T-helper 1 cell treated with Interleukin-12 subunit alpha and Interleukin-12 subunit beta and Interleukin-4 antibody, amounts not matched to agents 30 ng/mL and 1 ng/mL, for 36 hours (primary cell): ENCODE measurements at regions not wholly inside any gene's neighbourhood (a gene's known extent, or its start where the extent isn't known, plus 50 kb on each side); places are given as distances from the start of the nearest gene placed in this dataset.

Experiments
- intact Hi-C: fragments of 100-400 bp; cut with micrococcal nuclease; formaldehyde crosslinking; loops from one replicate; pipeline ENCODE4 v1.15.1; 2024

DNA sequence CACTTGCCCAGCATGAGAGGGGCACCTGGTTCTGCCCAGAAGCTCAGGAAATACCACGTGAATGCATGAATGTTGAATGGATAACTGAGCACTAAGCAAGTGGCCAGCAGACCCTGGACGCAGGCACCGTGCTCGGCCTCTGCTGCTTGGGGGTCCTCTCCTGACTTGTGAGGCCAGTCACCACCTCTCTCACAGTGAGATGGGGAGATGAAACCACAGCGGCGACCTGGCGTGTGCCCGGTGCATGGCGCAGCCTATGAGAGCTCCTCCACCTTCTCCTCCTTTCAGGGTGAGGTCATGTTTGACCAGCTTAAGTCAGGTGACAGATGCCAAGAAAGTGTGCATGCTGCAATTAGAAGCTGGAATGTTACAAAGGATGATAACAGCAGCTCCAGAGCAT, 75.5 kb downstream of the HMX1 start:
- intact Hi-C loops: no loop called here

DNA sequence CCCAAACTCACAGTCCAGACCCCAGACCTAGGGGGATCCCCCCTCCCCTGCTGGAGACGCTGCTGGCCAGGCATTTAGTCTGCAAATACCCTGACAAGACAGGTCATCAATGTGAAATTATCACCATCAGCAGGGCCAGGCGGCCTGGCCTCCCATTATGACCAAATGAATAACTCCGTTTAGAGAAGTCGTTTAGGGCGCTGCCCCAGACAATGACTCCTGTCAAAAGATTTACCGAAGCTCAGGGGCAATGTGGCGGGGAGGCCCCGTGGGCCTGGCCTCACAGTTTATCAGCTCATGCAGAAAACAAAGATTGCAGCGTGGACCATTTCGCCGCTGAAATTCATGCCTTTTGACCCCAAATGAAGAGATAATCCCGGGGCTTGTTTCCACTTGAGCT, 76.5 kb downstream of the HMX1 start:
- intact Hi-C loops: no loop called here

DNA sequence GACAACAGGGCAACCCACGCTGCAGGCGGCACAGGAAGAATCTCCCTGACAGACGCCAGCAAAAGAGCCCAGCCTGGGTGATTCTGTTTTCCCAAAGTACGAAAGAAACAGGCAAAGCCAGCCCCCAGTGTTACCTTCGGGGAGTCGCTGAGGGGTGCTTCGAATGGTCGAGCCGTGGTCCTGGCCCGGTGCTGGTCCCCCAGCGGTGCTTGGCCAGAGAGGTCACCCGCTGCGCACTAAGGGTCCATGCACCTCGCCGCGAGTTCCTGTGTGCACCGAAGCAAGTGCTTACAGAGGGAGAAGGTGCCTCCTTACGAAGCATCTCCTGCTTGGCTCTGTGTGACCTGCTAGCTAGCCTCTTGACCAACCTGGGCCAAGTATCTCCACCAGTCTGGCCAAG, 77.1 kb downstream of the HMX1 start:
- intact Hi-C loops: no loop called here

DNA sequence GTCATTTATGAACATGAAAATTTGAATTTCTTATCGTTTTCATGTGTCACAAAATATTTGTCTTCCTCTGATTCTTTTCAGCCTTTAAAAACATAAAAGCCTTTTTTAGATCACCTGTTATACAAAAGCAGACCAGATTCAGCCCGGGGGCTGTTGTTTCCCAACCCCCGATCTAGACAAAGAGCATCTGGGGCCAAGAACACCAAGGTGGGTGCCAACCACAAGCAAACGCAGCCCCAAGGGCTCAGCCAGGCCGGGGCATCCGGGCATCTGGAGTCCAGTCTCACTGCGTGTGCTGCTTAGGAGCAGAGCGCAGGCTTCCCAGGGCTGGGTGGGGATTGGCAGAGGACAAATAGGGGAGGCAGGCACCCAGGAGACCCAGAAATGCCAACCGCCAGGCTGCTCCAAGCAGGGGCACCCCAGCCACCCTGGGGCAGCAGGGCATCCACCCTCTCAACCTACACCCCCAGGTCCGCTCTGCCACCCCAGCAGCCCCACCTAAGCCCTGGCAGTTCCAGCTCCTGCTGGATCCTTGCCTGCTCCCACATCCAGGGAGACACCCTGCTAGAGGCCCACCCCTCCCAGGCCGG, 78.0 kb downstream of the HMX1 start:
- intact Hi-C loops: no loop called here

DNA sequence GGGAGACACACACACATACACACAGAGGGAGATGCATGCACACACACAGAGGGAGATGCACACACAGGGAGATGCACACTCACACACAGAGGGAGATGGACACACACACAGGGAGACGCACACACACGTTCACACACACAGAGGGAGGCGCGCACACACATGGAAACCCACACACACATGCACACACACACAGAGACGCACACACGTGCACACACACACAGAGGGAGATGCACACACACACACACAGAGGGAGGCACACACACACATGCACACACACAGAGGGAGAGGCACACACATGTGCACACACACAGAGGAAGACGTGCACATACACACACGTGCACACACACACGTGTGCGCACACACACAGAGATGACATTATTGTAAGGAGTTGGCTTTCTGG, 79.1 kb downstream of the HMX1 start:
- intact Hi-C loops: no loop called here

DNA sequence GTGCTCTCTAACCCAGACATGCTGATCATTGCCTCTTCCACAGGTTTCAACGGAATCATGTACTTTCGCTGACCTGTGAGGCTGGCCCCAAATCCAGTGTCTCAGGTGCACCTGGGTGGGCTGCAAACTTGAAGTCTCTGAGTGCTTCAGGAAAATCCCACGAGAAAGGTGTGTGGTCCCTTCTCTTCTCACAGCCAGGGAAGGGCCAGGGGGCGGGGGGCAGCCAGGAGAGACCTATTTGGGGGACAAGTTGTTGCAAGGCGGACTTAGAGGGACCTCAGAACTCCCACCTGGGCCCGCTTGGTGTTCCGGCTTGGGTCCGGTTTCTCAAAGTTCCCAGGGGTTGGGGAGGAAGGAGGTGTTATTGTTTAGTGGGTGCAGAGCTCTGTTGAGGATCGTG, 80.0 kb downstream of the HMX1 start:
- intact Hi-C loops: no loop called here

DNA sequence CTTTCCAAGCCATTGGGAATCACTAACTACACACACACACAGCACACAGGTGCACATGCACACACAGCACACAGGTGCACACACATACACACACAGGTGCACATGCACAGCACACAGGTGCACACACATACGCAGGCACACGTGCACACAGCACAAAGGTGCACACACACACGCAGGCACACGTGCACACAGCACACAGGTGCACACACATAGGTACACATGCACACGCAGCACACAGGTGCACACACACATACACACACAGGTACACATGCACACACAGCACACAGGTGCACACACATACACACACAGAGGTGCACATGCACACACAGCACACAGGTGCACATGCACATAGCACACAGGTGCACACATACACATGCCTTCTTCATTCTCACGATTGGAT, 80.9 kb downstream of the HMX1 start:
- intact Hi-C loops: no loop called here

DNA sequence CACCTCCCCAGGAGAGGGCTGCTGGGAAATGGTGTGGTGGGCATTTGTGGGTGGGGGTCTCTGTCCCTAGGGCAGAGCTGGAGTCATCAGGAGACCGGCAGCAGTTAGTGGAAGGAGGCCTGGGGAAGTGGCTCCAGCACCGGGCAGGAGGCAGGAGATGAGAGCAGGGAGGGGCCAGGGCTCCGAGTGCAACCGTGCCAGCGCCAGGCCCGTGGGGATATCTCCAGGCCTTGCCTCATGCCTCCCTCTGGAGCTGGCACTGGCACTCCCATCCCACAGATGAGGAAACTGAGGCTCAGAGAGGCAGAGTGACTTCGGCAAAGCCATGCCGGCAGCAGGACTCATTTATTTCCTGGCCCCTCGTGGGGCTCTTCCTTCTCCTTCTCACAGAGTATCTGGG, 83.5 kb downstream of the HMX1 start:
- intact Hi-C loops: no loop called here

DNA sequence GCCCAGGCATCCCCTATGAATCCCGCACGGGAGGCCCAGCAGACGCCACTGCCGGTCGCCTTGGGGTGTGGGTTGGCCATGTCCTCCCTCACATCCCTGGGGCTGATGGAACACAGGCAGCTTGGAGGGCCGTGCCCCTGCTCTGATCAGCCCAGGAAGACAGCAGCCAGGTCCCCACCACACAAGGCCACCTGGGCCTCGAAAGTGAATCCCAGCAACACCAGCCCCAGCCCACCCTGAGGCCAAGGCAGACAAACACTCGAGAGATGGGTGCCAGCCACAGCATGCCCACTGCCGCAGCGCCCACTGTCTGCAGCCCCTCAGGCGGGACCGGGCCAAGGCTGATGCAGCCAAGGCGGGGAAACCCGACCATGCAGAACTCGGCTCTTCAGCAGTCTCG, 85.5 kb downstream of the HMX1 start:
- intact Hi-C loops: no loop called here

DNA sequence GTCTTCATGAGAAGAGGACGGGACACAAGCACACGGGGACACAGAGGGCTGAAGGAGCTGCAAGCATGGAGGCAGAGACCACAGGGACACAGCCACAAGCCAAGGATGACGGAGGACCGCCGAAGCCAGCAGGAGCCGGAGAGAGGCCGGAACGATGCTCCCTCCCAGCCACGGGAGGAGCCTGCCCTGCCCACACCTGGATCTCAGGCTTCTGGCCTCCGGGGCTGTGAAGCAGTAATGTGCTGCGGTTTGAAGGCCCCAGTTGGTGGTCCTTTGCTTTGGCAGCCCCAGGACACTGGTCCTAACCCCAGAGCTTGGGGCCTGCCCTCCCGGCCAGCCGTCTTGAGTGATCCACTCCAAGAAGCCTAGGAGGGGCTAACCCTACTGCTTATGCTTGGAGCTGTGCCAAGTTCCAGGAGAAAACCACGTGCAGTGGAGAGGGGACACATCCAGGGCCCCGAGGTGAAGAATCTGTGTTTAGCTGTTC, 85.9 kb downstream of the HMX1 start:
- intact Hi-C loops: no loop called here

DNA sequence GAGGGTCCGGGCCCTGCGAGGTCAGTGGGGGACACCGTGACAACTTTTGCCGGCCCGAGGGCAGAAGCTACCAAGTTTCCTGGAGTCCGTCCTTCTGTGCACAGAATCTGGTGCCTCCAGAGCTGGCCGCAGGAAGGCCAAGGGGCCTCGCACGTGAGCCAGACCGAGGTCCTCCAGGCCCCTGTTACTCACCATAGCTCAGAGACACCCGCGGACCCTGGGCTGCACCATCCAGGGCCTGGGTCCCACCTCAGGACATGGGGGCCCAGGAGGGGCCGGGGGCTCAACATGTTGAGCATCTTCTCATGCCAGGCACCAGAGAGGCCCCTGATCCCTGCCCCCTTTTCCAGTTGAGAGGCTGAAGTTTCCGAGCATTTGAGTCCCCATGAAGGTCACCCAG, 87.9 kb downstream of the HMX1 start:
- intact Hi-C loops: no loop called here

DNA sequence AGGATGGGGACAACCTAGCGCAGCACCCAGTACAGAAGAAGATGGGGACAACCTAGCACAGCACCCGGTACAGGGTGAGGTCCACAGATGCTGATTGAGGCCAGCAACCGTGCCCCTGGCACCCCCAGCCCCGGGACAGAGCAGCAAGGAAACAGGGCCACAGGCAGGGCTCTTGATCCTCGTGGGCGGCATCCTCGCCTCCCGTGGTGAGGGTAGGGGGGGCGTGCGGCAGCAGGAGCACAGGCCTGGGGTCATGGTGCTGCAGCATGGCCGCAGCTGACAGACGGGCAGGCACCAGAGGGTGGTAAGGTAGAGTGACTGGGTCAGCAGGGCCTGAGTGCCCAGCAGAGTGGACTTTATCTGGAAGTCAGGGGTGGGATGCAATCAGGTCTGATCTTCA, 89.5 kb downstream of the HMX1 start:
- intact Hi-C loops: no loop called here

DNA sequence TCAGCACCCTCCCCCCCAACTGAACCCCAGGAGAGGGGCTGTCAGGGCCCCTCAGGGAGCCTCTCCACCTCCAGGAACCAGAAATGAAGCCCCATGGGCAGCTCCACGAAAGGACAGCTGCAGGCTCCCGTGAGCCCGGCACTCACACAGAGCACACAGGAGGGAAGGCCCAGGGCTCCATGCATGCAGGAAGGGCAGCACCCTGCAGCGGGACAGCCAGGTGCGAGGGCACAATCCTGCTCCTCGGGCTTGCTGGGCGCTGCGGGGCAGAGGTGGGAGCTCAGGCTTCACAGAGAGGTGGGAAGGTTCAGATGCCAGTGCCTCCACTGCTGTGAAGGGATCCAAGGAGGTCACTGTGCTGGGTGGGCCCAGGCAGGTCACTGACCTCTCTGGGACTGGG, 90.0 kb downstream of the HMX1 start:
- intact Hi-C loops: no loop called here

DNA sequence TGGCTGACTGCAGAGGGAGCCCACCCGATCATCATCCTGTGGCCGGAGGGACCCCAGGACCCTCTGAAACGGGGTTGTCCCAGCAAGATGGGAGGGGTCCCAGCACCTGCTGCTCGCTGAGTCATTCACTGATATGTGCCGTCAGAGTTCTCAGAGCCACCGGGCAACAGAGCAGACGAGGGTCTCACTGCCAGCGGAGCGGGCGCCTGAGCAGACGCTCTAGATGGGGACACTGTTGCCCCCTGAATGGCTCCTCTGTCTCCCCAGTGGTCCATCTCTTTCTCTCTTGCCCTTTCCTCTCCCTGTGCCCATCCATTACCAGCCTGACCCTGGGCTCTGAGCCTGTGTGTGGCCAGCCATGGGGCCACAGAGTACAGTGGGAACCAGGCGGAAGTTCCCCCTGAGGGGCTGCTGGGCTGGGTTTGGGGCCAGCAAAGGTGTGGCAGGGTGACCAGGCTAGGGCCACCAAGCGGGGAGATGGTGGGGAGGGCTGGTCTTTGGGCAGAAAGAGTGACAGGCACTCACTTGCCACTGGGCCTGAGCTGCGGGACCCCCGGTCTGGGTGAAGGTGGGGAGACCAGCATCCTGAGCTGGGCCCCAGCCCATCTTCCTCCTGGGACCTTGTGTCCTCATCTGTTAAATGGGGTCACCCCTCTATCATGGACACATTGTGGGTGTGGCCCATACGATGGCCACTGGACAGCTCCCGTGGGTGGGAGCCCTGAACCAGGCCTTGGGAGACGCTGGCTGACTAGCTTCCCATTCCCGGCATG, 90.9 kb downstream of the HMX1 start:
- intact Hi-C loops: no loop called here

DNA sequence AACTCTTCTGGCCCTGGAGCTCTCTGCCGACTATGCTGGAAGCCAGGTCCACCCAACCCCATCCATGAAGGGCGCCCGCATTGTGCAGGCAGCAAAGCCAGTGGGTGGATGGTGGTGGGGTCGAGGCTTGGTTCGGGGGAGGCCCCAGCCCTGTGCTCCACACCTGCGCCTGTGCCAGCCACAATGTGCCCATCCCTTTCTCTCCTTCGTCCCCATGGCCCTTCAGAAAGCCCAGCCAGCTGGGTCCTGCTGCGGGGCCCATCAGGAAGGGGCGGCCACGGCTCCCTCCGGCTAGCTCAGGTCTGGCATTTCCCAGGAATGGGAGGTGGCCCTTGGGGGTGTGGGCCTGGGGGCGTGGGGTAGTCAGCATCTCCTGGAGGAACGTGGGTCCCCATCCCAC, 91.6 kb downstream of the HMX1 start:
- intact Hi-C loops: no loop called here

DNA sequence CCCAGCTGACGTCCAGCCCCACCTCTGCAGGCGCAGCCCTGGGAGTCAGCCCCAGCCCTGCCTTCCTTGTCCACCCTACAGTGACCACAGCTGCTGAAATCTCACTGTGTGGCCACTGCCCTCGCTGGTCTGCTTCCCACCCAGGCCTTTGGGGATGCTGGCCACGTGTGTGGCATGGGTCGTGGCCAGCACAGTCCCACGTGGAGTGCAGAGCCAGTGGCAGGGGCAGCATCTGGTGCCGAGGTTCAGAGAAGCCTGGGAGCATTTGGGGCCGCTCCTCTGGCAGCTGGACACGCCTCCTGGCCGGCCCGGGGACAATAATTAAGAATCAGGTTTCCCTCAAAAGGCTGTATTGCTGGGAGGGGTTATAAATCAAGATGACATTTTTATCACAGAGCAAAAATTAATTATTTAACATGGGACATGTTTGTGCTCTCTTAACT, 92.1 kb downstream of the HMX1 start:
- intact Hi-C loops: no loop called here

DNA sequence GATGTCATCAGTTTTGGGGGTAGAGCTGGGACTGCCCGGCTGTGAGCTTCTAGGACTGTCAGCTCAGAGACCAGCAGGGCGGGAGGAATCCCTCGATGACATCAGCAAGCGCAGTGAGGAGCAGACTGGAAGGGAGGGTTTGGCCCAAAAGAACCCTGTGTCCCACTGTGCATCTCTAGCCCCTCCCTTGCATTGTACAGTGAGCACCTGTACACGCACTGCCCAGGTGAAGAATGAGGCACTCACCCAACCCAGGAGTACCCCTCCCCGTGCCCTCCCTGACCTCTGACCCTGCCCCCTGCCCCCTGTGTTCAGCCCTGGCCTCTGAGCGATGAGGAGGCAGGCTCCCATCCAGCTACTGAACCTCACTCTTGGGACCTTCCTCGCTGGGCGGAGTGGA, 92.9 kb downstream of the HMX1 start:
- intact Hi-C loops: no loop called here

DNA sequence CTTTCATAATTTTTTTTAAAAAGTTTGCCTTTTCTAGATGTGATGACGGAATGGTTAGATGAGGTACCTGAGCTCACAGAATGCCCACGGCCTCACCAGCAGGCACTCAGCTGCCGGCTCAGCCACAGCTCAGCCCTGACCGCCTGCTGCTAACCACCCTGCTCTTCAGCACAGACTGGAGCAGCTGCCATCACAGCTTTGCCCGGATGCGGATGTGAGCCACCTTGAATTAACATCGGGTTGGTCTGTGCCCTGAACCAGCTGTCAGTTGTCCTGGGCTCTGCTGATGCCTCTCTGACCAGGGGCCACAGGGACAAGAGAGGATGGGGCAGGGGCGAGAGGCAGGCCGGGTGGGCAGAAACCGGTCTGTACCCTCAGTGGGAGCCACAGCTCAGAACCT, 93.3 kb downstream of the HMX1 start:
- intact Hi-C loops: no loop called here

DNA sequence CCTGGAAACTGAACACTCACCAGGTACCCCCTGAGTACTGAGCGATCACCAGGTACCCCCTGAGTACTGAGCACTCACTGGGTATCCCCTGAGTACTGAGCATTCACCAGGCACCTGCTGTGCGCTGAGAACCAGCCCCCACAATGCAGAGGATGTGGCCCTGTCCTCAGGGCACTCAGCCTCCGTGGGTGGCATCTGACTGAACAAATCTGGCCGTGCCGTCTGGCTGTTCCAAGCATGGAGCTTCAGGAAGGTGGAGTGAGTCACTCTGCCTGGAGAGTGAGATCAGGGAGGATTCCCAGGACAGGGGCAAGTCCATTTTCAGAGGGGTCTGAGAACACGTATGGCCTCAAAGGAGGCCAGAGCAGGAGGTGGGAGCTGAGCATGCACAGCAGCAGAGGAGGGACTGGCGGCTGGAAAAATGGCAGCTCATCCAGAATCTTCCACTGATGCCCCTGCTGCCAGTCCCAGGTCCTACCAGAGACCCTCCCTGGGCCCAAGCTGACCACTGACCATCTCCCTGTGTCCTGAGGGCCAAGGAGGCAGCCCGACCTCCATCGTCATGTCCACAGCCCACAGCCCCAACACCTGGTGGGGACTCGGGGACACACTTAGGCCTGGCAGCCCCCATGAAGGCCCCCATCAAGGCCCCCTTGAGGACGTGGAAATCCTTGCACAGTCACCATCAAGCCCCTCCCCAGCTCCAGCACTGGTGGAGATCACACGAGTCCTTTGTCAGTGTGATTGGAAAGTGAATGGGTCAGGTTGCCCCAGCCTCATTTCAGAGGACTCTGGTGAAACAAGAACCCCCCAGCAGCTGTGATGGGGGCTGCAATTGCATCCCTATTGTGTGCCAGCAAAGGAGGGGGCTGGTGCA, 94.1 kb downstream of the HMX1 start:
- intact Hi-C loops: no loop called here

DNA sequence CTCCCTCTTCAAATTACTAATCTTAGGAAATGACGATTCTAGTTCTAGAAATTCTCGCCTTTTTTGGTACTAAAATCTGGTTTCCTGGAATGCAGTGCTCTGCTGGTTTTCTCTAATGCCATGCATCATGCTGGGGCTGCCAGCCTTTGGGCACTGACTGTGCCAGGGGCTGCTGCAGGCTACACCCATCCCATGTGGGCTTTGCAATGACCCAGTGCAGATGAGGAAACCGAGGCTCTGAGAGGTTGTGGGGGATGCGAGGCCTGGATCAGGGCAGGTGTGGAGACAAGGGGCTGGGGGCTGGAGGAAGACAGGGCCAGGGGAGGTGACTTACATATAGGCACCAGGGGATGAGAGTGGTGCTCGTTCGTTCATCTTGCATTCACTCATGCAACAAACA, 95.3 kb downstream of the HMX1 start:
- intact Hi-C loops: no loop called here

DNA sequence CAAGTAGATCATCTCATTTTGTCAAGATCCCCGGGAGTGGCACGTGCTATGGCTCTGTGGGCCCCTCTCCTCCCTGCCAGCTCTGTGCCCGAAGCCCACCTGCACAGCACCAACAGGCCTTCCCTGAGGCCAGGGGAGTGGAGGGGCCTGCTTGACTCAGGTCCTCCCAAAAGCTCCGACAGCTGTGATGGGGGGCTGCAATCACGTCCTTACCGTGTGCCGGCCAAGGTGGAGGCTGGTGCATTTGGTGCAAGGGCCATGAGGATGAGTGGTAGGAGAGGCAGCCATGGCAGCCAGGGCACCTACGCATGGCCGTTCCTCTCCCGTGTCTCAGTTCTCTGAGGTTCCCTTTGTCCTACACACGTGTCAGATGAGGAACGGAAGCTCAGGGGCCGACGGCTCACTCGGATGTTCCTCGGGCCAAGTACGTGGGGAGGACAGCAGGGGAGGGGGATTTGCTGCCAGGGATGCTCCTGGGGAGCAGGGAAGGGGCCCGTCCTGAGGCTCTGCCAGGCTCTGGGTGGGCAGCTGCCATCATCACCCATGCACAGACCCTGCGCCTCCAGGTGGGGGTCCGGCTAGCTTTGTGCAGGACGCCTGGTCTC, 95.8 kb downstream of the HMX1 start:
- intact Hi-C loops: no loop called here

DNA sequence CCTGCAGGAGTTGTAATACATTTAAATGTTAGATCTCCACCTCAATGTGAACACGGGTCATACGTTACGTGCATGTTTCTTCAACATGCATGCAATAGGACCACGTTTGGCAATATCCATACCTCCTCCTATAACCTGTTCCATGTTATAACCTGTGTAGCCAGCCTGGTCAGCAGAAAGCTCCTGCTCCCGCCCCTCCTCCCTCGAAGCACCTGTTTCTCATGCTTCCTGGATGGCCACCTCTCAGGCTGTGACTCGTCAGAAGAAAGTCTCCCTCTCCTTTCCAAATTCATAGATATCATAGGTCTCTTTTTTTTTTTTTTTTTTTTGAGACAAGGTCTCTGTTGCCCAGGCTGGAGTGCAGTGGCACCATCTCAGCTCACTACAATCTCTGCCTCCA, 96.5 kb downstream of the HMX1 start:
- intact Hi-C loops: no loop called here
